VCaP (cell line): ENCODE measurements at regions not wholly inside any gene's neighbourhood (a gene's known extent, or its start where the extent isn't known, plus 50 kb on each side); places are given as distances from the start of the nearest gene placed in this dataset.
A peak's percentile ranks its signal among the peaks of the same experiment; 100 is the strongest.

ENCODE experiments used
- H3K27ac ChIP-seq: fragments of 450-650 bp; 2 replicates; pipeline ENCODE4 v1.5.1; 2017
- TF ChIP-seq, protein P1 (sequence below): fragments of 450-650 bp; conservative IDR thresholded peaks from 2 replicates; pipeline ENCODE4 v1.5.1; 2017; ENCODE audit warnings: mild to moderate bottlenecking, moderate library complexity

DNA sequence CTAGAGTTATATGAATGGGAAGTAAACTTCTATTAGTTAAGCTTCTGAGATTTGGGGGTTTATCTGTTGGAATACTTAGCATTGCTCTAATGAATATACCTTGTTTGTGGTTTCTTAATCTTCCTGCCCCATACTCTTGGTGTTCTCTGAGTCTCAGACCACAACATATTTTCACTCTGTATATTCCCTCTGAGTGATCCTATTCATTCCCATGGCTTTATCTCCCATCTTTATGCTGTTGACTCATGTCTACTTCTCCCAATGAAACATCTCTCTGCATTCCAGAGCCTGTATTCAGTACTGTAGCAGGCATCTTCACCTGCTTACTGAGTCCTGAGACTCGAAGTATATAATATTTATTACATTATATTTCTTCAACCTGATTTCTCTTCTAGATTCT, 283.7 kb upstream of the MAP3K7 start:
- TF ChIP-seq, protein P1, sequence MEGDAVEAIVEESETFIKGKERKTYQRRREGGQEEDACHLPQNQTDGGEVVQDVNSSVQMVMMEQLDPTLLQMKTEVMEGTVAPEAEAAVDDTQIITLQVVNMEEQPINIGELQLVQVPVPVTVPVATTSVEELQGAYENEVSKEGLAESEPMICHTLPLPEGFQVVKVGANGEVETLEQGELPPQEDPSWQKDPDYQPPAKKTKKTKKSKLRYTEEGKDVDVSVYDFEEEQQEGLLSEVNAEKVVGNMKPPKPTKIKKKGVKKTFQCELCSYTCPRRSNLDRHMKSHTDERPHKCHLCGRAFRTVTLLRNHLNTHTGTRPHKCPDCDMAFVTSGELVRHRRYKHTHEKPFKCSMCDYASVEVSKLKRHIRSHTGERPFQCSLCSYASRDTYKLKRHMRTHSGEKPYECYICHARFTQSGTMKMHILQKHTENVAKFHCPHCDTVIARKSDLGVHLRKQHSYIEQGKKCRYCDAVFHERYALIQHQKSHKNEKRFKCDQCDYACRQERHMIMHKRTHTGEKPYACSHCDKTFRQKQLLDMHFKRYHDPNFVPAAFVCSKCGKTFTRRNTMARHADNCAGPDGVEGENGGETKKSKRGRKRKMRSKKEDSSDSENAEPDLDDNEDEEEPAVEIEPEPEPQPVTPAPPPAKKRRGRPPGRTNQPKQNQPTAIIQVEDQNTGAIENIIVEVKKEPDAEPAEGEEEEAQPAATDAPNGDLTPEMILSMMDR, result no peak
- H3K27ac ChIP-seq, result no peak overlapping the region

DNA sequence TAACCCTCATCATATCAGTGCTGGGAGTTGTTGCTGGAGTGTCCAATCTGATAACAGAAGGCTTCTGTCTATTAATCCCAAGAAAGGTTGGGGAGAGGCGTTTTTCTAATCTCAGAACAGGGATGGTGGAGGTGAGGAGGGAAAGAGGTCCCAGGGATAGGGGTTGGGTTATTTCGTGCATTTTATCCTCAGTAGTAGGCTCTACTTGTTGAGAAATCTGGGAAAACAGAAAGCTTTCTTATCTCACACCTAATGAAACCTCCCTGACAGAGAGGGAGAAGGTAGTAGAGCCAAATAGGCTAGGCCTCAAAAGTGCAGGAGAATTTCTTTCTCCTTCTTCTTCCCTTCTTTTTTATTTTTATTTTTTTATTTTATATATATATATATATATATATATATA, 281.8 kb upstream of the MAP3K7 start:
- no peak overlapping the region for H3K27ac ChIP-seq
- TF ChIP-seq, protein P1, result no peak

DNA sequence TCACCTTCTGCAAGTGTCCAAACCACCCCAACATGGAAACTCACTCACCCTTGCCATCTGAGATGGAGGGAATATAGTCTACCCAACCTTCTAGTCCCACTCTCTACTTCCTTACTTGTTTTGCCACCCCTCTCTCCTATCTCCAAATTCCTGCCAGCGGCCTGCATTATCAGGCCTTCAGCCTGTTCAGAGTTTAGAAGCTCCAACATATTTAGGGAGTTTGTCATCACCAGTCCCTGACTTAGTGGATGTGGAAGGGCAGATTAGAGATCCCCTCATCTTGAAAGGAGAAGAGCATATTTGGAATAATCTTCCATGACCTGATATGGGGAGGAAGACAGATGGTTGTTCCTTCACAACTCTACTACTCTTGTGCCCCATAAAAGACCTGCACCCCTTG, 281.4 kb upstream of the MAP3K7 start:
- no peak overlapping the region for H3K27ac ChIP-seq
- TF ChIP-seq, protein P1, result no peak

DNA sequence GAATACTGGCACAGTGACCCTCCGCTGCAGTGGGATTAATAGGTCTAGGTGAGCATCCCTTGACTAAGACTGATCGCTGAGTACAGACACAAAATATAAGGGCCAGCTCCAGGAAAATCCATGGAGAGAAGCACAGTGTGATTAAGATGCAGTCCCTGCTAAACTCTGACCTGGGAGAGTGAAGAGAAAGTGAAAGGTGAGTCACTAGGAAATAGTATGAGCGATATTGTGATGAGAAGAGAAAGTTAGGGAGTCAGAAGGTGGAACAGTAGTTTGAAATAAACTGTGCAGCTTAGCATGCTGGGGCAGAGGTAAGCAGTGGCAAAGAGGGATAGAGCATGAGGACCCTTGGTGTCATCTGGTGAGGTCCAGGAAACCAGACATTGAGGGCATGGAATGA, 278.6 kb upstream of the MAP3K7 start:
- TF ChIP-seq, protein P1, result no peak

DNA sequence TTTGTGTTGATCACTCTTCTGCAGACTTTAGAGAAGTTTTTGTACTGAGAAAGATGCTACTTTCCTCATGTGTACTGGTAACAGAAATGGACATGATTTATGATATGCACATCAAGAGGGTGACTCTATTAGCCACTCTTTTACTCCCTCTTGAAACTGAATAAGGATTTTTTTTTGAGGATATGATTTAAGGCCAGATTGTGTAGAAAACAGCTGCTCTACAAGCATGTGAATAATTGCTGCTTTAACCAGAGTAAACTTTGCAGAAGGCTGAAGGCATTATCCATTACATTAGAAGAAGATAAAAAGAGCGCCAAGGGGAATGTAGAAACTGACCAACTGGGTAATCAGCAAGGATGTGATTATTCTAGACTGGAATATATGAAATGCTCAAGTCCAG, 276.2 kb upstream of the MAP3K7 start:
- no peak overlapping the region for H3K27ac ChIP-seq
- TF ChIP-seq, protein P1, result no peak

More for the DNA sequence above, 278.6 kb upstream of the MAP3K7 start:
- H3K27ac ChIP-seq, result no peak overlapping the region

DNA sequence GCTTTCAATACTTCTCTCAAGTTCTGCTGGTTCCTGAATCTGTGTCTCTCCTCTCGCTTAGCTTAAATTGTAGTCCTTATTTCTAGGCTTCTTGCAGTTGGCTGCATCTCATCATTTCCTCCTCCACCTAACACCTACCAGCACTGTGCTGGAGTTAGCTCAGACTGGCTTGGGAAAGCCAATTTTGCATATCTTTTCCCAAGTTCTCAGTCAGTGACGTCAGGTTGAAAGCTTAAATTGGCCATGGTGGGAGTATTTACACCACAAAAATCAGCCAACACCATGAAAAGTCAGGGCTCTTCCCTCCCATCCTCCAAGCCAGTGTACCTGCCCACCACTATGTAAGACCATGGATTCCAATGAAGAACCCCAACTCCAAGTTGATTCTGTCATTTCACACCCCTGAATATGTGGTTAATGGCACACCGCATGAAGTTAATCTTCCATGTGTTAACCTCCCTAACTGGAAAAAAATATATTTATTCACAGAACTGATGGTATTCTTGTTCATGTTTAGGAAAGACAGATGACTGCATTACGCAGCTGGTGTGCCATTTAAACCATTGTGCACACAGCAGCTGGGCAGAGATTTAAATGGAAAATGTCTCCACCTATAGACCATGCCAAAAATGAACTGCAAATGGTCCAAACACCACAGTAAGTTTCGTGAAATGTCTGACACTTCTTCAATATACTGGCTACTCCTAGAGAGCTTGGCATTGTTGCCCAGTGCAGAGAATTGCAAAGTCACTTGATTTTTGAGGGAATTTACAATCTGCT, 274.1 kb upstream of the MAP3K7 start:
- no peak overlapping the region for H3K27ac ChIP-seq
- TF ChIP-seq, protein P1, result peak; percentile 55

DNA sequence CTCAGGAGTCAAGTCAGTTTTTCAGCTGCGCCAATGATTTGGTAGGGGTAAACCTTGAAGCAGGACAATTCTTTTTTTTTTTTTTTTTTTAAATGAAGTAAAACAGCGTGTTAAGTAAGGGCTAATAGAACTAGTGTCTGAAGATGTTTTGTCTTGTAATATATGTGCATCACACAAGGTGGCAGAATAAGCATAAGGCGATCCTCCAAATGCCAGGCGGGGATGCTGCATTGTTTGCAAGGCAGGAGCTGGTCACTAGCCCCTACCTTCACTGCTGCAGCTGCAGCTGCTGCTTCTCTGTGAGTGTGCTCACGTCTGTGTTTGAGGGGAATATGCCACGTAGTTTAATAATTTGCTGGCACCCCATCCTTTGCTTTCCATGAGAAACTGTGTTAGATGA, 272.7 kb upstream of the MAP3K7 start:
- H3K27ac ChIP-seq, result no peak overlapping the region
- TF ChIP-seq, protein P1, result peak; percentile 52
